Hepatocyte (in vitro differentiated cells): ENCODE measurements at regions not wholly inside any gene's neighbourhood (a gene's known extent, or its start where the extent isn't known, plus 50 kb on each side); places are given as distances from the start of the nearest gene placed in this dataset.

Experiments
- DNase-seq: peaks from one replicate; pipeline ENCODE4 v3.0.0-alpha.2; 2016; ENCODE audit warnings: low spot score
- H2AFZ ChIP-seq: fragments of 200-600 bp; sonication (generic); 2 replicates; pipeline ENCODE4 v1.6.0; 2016; ENCODE audit warnings: antibody characterized with exemption, mild to moderate bottlenecking
- H3K27ac ChIP-seq: fragments of 200-600 bp; sonication (generic); 2 replicates; pipeline ENCODE4 v1.5.1; 2016; ENCODE audit warnings: mild to moderate bottlenecking
- H3K27me3 ChIP-seq: fragments of 200-600 bp; sonication (generic); 2 replicates; pipeline ENCODE4 v1.6.1; 2016
- H3K36me3 ChIP-seq: fragments of 200-600 bp; sonication (generic); replicated peaks from 2 replicates; pipeline ENCODE4 v1.5.1; 2016; ENCODE audit warnings: low read depth; ENCODE audit not compliant: insufficient read depth
- H3K4me1 ChIP-seq: fragments of 200-600 bp; sonication (generic); 2 replicates; pipeline ENCODE4 v1.5.1; 2016; ENCODE audit warnings: mild to moderate bottlenecking, moderate library complexity; ENCODE audit not compliant: insufficient read depth
- H3K4me2 ChIP-seq: fragments of 200-600 bp; sonication (generic); 2 replicates; pipeline ENCODE4 v1.6.0; 2016
- H3K4me3 ChIP-seq: fragments of 200-600 bp; sonication (generic); 2 replicates; pipeline ENCODE4 v1.5.1; 2016; ENCODE audit warnings: mild to moderate bottlenecking
- H3K79me2 ChIP-seq: fragments of 200-600 bp; sonication (generic); 2 replicates; pipeline ENCODE4 v1.6.0; 2017; ENCODE audit warnings: mild to moderate bottlenecking
- H3K9me2 ChIP-seq: fragments of 200-600 bp; sonication (generic); replicated peaks from 2 replicates; pipeline ENCODE4 v1.6.0; 2017; ENCODE audit warnings: mild to moderate bottlenecking; ENCODE audit not compliant: insufficient read depth
- H3K9me3 ChIP-seq: fragments of 200-600 bp; sonication (generic); 2 replicates; pipeline ENCODE4 v1.5.1; 2016; ENCODE audit warnings: low read depth, mild to moderate bottlenecking
- H4K20me1 ChIP-seq: fragments of 200-600 bp; sonication (generic); 2 replicates; pipeline ENCODE4 v1.6.0; 2016; ENCODE audit warnings: mild to moderate bottlenecking; ENCODE audit not compliant: insufficient read depth, poor library complexity, severe bottlenecking
- EZH2 ChIP-seq: fragments of 200-600 bp; sonication (generic); IDR thresholded peaks from 2 replicates; pipeline ENCODE4 v1.6.1; 2016; ENCODE audit warnings: antibody characterized with exemption, mild to moderate bottlenecking, borderline replicate concordance
- EZH2phosphoT487 ChIP-seq: fragments of 200-600 bp; sonication (generic); IDR thresholded peaks from one replicate; pipeline ENCODE4 v1.6.1; 2018; ENCODE audit warnings: antibody characterized with exemption, mild to moderate bottlenecking, low read depth, moderate library complexity; ENCODE audit not compliant: unreplicated experiment, severe bottlenecking
- WGBS: methylation state at CpG from one replicate; pipeline ENCODE4 v1.1.6; 2016; ENCODE audit warnings: low lambda C conversion rate; ENCODE audit errors: missing lambda C conversion rate; 5-methylcytosine and 5-hydroxymethylcytosine counted together
- TF ChIP-seq, protein P1 (sequence below): fragments of 200-600 bp; sonication (generic); IDR thresholded peaks from 2 replicates; pipeline ENCODE4 v1.5.1; 2016; ENCODE audit warnings: antibody characterized with exemption, mild to moderate bottlenecking; ENCODE audit not compliant: poor library complexity

DNA sequence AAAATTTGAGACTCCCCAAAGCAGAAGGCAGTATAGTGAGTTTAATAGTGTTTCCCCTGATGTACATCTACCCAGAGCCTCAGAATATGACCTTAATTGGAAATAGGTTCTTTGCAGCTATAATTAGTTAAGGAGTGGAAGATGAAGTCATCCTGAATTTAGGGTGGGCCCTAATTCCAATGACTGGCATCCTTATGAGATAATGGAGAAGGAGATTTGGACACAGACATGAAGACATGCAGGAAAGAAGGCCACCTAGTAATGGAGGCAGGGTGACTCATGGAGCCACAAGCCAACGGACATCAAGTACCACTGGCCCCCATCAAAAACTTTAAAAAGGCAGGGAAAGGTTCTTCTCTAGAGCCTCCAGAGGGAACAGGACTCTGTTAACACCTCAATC, 308.9 kb downstream of the TXNL1 start:
- Histone ChIP-seq H3K9me2 (no peaks in the 10 kb centered on the region), H2AFZ (no peak overlapping the region), H4K20me1 (no peaks in the 10 kb centered on the region), H3K79me2 (no peaks in the 10 kb centered on the region), H3K4me1 (no peaks in the 10 kb centered on the region), H3K9me3 (no peaks in the 10 kb centered on the region), H3K36me3 (no peaks in the 10 kb centered on the region), H3K27me3 (no peaks in the 10 kb centered on the region), H3K4me2 (no peak overlapping the region), H3K4me3 (no peak overlapping the region), H3K27ac (no peak overlapping the region)
- DNase-seq = no peak
- WGBS = 82% methylated on average over 1 of the region's 1 CpG
- TF ChIP-seq, protein P1, sequence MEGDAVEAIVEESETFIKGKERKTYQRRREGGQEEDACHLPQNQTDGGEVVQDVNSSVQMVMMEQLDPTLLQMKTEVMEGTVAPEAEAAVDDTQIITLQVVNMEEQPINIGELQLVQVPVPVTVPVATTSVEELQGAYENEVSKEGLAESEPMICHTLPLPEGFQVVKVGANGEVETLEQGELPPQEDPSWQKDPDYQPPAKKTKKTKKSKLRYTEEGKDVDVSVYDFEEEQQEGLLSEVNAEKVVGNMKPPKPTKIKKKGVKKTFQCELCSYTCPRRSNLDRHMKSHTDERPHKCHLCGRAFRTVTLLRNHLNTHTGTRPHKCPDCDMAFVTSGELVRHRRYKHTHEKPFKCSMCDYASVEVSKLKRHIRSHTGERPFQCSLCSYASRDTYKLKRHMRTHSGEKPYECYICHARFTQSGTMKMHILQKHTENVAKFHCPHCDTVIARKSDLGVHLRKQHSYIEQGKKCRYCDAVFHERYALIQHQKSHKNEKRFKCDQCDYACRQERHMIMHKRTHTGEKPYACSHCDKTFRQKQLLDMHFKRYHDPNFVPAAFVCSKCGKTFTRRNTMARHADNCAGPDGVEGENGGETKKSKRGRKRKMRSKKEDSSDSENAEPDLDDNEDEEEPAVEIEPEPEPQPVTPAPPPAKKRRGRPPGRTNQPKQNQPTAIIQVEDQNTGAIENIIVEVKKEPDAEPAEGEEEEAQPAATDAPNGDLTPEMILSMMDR = no peak
- TF ChIP-seq EZH2phosphoT487 (no peak), EZH2 (no peak)

DNA sequence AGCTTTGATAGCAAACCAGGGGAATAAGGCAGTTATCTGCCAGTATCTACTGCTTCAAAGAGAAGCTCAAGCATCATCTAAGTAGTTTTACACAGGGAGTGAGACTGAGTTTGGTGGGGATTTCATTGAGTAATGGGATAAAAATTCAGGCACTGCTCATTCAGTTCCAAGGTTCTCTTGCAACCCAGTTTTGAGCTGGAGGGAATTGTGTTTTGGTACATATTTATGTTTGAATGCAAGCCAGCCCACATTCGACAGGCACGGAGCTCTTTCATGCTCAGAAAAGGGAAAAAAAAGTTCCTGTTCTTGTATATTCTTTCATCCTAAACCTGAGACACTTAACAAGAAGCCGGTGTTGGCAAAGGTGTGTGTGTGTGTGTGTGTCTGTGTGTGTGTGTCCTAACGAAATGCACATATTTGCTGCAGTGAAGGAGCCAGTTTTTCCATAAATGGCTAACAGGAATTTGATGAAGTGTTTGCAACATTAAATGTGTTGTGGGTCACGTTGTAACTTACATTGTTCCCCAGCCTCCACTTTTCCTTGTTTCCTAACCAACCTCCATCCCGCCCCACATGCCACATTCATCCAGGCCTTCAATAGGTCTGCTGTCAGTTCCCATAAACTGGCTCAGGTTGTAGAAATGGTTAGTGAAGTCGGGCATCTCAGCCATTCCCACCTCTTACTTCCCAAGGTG, 311.1 kb downstream of the TXNL1 start:
- no peak overlapping the region for H3K4me2 ChIP-seq
- no peak for DNase-seq
- H3K9me3 ChIP-seq = no peaks in the 10 kb centered on the region
- H3K27ac ChIP-seq = peak overlapping the region; percentile 14
- no peaks in the 10 kb centered on the region for H3K9me2 ChIP-seq
- H2AFZ ChIP-seq = no peak overlapping the region
- H3K79me2 ChIP-seq = no peaks in the 10 kb centered on the region
- no peaks in the 10 kb centered on the region for H3K4me1 ChIP-seq
- 65% methylated on average over 7 of the region's 7 CpGs for WGBS
- no peaks in the 10 kb centered on the region for H3K36me3 ChIP-seq
- H3K4me3 ChIP-seq = no peak overlapping the region
- H4K20me1 ChIP-seq = no peaks in the 10 kb centered on the region
- TF ChIP-seq, protein P1 = no peak
- TF ChIP-seq EZH2phosphoT487 = no peak
- no peak for TF ChIP-seq EZH2
- no peaks in the 10 kb centered on the region for H3K27me3 ChIP-seq

DNA sequence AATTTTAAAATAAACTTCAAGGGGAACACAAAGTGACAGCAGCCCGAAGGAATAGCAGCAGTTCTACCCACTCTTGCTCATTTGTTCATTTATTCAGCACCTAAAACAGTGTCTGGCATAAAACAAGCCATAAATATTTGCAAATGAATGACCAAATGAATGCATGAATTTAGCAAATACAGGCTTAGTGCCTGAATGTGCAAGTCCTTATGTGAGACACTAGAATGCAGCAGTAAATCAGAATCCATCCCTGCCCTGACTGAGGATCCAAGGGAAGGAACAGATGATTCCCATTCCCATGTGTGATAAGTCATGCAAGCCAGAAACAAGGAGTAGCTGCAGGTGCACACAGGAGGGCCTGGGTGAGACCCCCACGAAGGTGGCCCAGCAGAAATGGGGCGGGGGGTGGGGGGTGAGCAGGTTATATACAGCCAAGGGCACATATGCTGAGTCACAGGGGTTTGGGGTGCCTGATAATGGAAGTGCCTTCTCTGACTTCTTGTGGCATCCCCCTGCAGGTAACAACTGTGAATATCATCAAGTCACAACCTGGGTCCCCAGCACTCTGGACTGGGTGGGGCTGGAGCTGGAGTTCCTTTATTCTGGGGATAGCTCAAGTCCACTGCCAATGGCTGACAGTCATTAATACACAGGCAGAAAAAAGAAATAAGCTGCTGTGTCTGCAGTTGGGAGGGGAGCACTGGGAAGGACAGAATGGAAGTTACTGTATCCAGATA, 311.9 kb downstream of the TXNL1 start:
- Histone ChIP-seq H3K9me3 (no peaks in the 10 kb centered on the region), H3K4me3 (no peak overlapping the region), H3K9me2 (no peaks in the 10 kb centered on the region), H3K27me3 (no peaks in the 10 kb centered on the region), H3K4me2 (no peak overlapping the region), H3K79me2 (no peaks in the 10 kb centered on the region), H3K36me3 (no peaks in the 10 kb centered on the region), H3K27ac (peak overlapping the region; percentile 14), H4K20me1 (no peaks in the 10 kb centered on the region), H3K4me1 (no peaks in the 10 kb centered on the region), H2AFZ (no peak overlapping the region)
- no peak for DNase-seq
- 80% methylated on average over 3 of the region's 3 CpGs for WGBS
- TF ChIP-seq EZH2 (no peak), EZH2phosphoT487 (no peak)
- TF ChIP-seq, protein P1 = no peak
